ENCODE measurements at regions not wholly inside any gene's neighbourhood (a gene's known extent, or its start where the extent isn't known, plus 50 kb on each side); places are given as distances from the start of the nearest gene placed in this dataset.

GRCh38 chr4:160495356-160495755, 1392.5 kb downstream of the RAPGEF2 start:
- DNase-seq (no peak), ATAC-seq (no peak)
- 70 to 73% (median 72%) methylated on average over 2 of the region's 2 CpGs for WGBS, 3 donors
- intact Hi-C loops (cut with DNase I), result no loop called here
- no peak overlapping the region for H3K4me3 ChIP-seq
- TF ChIP-seq, protein P1, sequence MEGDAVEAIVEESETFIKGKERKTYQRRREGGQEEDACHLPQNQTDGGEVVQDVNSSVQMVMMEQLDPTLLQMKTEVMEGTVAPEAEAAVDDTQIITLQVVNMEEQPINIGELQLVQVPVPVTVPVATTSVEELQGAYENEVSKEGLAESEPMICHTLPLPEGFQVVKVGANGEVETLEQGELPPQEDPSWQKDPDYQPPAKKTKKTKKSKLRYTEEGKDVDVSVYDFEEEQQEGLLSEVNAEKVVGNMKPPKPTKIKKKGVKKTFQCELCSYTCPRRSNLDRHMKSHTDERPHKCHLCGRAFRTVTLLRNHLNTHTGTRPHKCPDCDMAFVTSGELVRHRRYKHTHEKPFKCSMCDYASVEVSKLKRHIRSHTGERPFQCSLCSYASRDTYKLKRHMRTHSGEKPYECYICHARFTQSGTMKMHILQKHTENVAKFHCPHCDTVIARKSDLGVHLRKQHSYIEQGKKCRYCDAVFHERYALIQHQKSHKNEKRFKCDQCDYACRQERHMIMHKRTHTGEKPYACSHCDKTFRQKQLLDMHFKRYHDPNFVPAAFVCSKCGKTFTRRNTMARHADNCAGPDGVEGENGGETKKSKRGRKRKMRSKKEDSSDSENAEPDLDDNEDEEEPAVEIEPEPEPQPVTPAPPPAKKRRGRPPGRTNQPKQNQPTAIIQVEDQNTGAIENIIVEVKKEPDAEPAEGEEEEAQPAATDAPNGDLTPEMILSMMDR (IDR thresholded peaks at IDR 0.05), result no peak
- H3K36me3 ChIP-seq (ENCODE audit: insufficient read depth in 1 of 2, low read depth in 1 of 2), result no peaks in the 10 kb centered on the region
- H3K9me3 ChIP-seq, result no peaks in the 10 kb centered on the region
- H3K4me1 ChIP-seq, result no peaks in the 10 kb centered on the region
- H3K27ac ChIP-seq, result no peak overlapping the region
- H3K27me3 ChIP-seq (ENCODE audit: insufficient read depth in 3 of 3, low read length in 2 of 3), result no peaks in the 10 kb centered on the region

GRCh38 chr4:160498211-160498610, 1395.3 kb downstream of the RAPGEF2 start:
- intact Hi-C loops (cut with DNase I), result no loop called here
- WGBS, 3 donors, result 64 to 79% (median 67%) methylated on average over 4 of the region's 4 CpGs
- no peak overlapping the region for H3K27ac ChIP-seq

GRCh38 chr4:160505724-160506123, 1402.8 kb downstream of the RAPGEF2 start:
- intact Hi-C loops (cut with DNase I), result no loop called here
- DNase-seq (no peak), ATAC-seq (no peak)
- no peak overlapping the region for H3K27ac ChIP-seq
- no peaks in the 10 kb centered on the region for H3K36me3 ChIP-seq (ENCODE audit: insufficient read depth in 1 of 2, low read depth in 1 of 2)
- TF ChIP-seq, protein P1 (IDR thresholded peaks at IDR 0.05), result no peak
- 71 to 77% (median 74%) methylated on average over 4 of the region's 4 CpGs for WGBS, 3 donors
- no peaks in the 10 kb centered on the region for H3K4me1 ChIP-seq
- H3K27me3 ChIP-seq (ENCODE audit: insufficient read depth in 3 of 3, low read length in 2 of 3), result no peaks in the 10 kb centered on the region
- no peak overlapping the region for H3K4me3 ChIP-seq
- H3K9me3 ChIP-seq, result no peaks in the 10 kb centered on the region

More at GRCh38 chr4:160498211-160498610, 1395.3 kb downstream of the RAPGEF2 start:
- Histone ChIP-seq H3K4me3 (no peak overlapping the region), H3K4me1 (no peaks in the 10 kb centered on the region), H3K9me3 (no peaks in the 10 kb centered on the region), H3K27me3 (ENCODE audit: insufficient read depth in 3 of 3, low read length in 2 of 3) (no peaks in the 10 kb centered on the region), H3K36me3 (ENCODE audit: insufficient read depth in 1 of 2, low read depth in 1 of 2) (no peaks in the 10 kb centered on the region)
- TF ChIP-seq, protein P1 (IDR thresholded peaks at IDR 0.05), result no peak
- ATAC-seq (no peak), DNase-seq (no peak)

DNA sequence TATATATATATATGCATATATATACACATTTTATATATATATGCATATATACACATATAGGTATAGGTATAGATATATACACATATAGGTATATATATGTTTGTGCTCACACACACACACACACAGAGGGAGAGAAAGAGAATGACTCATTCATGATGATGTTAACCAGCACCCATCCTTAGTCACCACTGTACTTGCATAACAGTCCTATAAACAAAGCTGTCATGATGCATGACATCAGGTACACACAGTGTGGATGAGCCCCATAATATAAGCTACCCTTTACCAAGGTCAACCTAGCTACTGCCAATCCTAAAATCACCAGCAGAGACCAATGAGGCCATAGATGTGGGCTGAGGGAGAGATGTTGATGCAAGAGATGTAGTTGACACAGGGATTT, 1408.0 kb downstream of the RAPGEF2 start:
- no peak overlapping the region for H3K27ac ChIP-seq
- H3K4me1 ChIP-seq, result no peaks in the 10 kb centered on the region
- H3K4me3 ChIP-seq, result no peak overlapping the region
- TF ChIP-seq, protein P1 (IDR thresholded peaks at IDR 0.05), result no peak
- no peaks in the 10 kb centered on the region for H3K27me3 ChIP-seq (ENCODE audit: insufficient read depth in 3 of 3, low read length in 2 of 3)
- no peaks in the 10 kb centered on the region for H3K9me3 ChIP-seq
- ATAC-seq, result no peak
- intact Hi-C loops (cut with DNase I), result no loop called here
- DNase-seq, result no peak
- H3K36me3 ChIP-seq (ENCODE audit: insufficient read depth in 1 of 2, low read depth in 1 of 2), result no peaks in the 10 kb centered on the region

GRCh38 chr4:160514126-160514525, 1411.2 kb downstream of the RAPGEF2 start:
- Histone ChIP-seq H3K9me3 (no peaks in the 10 kb centered on the region), H3K4me1 (no peaks in the 10 kb centered on the region), H3K36me3 (ENCODE audit: insufficient read depth in 1 of 2, low read depth in 1 of 2) (no peaks in the 10 kb centered on the region), H3K4me3 (no peak overlapping the region), H3K27ac (no peak overlapping the region), H3K27me3 (ENCODE audit: insufficient read depth in 3 of 3, low read length in 2 of 3) (no peaks in the 10 kb centered on the region)
- DNase-seq (no peak), ATAC-seq (no peak)
- TF ChIP-seq, protein P1 (IDR thresholded peaks at IDR 0.05), result no peak
- intact Hi-C loops (cut with DNase I), result no loop called here
- WGBS, 3 donors, result 19 to 31% (median 27%) methylated on average over 3 of the region's 3 CpGs
